ENCODE measurements at regions not wholly inside any gene's neighbourhood (a gene's known extent, or its start where the extent isn't known, plus 50 kb on each side); places are given as distances from the start of the nearest gene placed in this dataset.

DNA sequence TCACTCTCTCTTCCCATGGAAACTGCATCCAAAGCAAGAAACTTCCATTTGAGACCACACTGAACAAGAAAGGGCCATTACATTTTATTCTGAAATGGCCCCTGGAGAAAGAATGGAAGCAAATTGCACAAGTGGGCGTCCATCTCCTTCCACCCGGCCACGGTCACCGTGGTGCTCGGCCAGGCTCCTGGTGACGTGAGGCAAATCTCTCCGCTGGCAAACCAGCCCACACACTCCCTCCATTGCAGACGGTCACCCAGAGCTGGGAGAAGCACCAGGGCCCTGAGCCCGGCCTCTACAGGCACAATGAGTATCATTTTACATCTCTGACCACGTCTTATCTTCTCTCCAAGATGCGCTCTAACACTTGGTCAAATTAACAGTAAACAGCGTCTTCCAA is 126.1 kb upstream of the FAM20C start:
- no peak overlapping the region for H3K4me3 ChIP-seq (ENCODE audit: low read depth, low read length, poor library complexity, severe bottlenecking)
- CTCF ChIA-PET: no interaction called here
- no peaks in the 10 kb centered on the region for H3K4me1 ChIP-seq (ENCODE audit: insufficient read depth, low read length, poor library complexity, severe bottlenecking)
- intact Hi-C loops (cut with micrococcal nuclease; ENCODE audit: unreplicated experiment): no loop called here
- H3K27me3 ChIP-seq (replicated peaks; ENCODE audit: insufficient read depth, low read depth, low read length, poor library complexity): no peaks in the 10 kb centered on the region
- DNase-seq (ENCODE audit: low spot score): no peak
- POLR2A ChIA-PET (ENCODE audit: low non-redundant PET): no interaction called here
- no peaks in the 10 kb centered on the region for H3K9me3 ChIP-seq (ENCODE audit: low read depth, low read length, poor library complexity, severe bottlenecking)
- BruUV-seq (replicated peaks): no TSS peak
- no peaks in the 10 kb centered on the region for H3K36me3 ChIP-seq (ENCODE audit: insufficient read depth, low read length, poor library complexity, severe bottlenecking)
- no peak for TF ChIP-seq EZH2 (IDR thresholded peaks at IDR 0.05; ENCODE audit: borderline replicate concordance, low read depth, low read length, poor library complexity, severe bottlenecking)
- TF ChIP-seq, protein P1, sequence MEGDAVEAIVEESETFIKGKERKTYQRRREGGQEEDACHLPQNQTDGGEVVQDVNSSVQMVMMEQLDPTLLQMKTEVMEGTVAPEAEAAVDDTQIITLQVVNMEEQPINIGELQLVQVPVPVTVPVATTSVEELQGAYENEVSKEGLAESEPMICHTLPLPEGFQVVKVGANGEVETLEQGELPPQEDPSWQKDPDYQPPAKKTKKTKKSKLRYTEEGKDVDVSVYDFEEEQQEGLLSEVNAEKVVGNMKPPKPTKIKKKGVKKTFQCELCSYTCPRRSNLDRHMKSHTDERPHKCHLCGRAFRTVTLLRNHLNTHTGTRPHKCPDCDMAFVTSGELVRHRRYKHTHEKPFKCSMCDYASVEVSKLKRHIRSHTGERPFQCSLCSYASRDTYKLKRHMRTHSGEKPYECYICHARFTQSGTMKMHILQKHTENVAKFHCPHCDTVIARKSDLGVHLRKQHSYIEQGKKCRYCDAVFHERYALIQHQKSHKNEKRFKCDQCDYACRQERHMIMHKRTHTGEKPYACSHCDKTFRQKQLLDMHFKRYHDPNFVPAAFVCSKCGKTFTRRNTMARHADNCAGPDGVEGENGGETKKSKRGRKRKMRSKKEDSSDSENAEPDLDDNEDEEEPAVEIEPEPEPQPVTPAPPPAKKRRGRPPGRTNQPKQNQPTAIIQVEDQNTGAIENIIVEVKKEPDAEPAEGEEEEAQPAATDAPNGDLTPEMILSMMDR (conservative IDR thresholded peaks at IDR 0.05; ENCODE audit: low read depth, low read length): no peak
- no peak overlapping the region for H3K27ac ChIP-seq (ENCODE audit: low read depth, low read length, poor library complexity, severe bottlenecking)

DNA sequence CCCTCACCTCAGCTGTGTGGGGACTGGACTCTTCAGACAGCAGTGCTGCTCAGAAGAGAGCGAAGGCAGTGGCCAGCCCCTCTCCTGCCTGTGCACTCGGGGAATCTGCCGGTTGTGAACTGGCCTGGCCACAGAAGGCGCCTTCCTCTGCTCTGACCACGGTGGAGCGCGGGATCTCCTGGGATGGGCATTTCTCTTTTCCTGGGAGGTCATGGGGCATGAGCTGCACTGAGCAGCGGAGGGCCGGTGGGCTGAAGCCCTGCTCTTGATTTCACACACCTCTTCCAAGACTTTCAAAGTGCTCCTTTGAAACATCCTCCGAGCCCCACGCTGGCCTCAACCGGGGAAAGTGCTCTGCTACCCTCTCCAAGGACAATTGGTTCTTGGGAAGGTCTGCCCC is 125.6 kb upstream of the FAM20C start:
- no peak for TF ChIP-seq EZH2 (IDR thresholded peaks at IDR 0.05; ENCODE audit: borderline replicate concordance, low read depth, low read length, poor library complexity, severe bottlenecking)
- TF ChIP-seq, protein P1 (conservative IDR thresholded peaks at IDR 0.05; ENCODE audit: low read depth, low read length): no peak
- intact Hi-C loops (cut with micrococcal nuclease; ENCODE audit: unreplicated experiment): no loop called here
- DNase-seq (ENCODE audit: low spot score): no peak

DNA sequence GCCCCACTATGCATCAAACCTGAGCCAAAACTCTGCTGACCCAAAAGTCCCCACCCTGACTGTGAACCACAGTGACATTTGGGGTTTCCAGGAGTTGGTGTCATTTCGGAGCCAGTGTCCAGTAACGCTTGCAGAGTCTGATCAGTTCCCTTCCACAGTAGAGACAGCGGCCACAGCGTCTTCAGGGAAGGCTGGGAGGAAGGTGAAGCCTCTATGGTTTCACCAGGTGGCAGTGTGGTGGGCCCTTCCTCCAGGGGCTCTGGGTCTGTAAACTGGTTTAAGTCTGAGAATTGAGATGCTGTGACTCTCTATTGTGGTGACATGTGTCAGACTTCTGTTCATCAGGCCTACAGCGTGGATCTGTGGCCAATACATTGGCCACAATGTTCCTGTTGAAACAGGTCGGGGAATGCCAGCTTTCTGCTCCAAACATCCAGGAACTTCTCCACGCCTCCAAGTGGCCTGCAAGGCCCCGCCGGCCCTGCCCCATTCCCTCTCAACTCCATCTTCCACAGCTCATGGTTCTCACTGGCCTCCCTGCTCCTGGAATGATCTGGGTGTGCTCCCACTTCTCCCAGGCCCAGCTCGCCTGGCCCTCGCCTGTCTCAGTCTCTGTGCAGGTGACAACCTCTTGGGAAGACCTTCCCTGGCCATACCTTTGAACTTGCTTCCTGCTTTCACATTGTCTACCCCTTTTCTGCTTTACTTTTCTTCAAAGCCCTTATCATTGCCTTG is 124.5 kb upstream of the FAM20C start:
- ChIA-PET CTCF (no interaction called here), POLR2A (ENCODE audit: low non-redundant PET) (no interaction called here)
- TF ChIP-seq, protein P1 (conservative IDR thresholded peaks at IDR 0.05; ENCODE audit: low read depth, low read length): no peak
- TF ChIP-seq EZH2 (IDR thresholded peaks at IDR 0.05; ENCODE audit: borderline replicate concordance, low read depth, low read length, poor library complexity, severe bottlenecking): no peak
- H3K27me3 ChIP-seq (replicated peaks; ENCODE audit: insufficient read depth, low read depth, low read length, poor library complexity): no peaks in the 10 kb centered on the region
- H3K36me3 ChIP-seq (ENCODE audit: insufficient read depth, low read length, poor library complexity, severe bottlenecking): no peaks in the 10 kb centered on the region
- no peaks in the 10 kb centered on the region for H3K9me3 ChIP-seq (ENCODE audit: low read depth, low read length, poor library complexity, severe bottlenecking)
- intact Hi-C loops (cut with micrococcal nuclease; ENCODE audit: unreplicated experiment): no loop called here
- no peak for DNase-seq (ENCODE audit: low spot score)
- no peak overlapping the region for H3K27ac ChIP-seq (ENCODE audit: low read depth, low read length, poor library complexity, severe bottlenecking)
- no TSS peak for BruUV-seq (replicated peaks)
- H3K4me3 ChIP-seq (ENCODE audit: low read depth, low read length, poor library complexity, severe bottlenecking): no peak overlapping the region
- no peaks in the 10 kb centered on the region for H3K4me1 ChIP-seq (ENCODE audit: insufficient read depth, low read length, poor library complexity, severe bottlenecking)

More for the DNA sequence above, 125.6 kb upstream of the FAM20C start:
- no TSS peak for BruUV-seq (replicated peaks)
- Histone ChIP-seq H3K4me1 (ENCODE audit: insufficient read depth, low read length, poor library complexity, severe bottlenecking) (no peaks in the 10 kb centered on the region), H3K27me3 (replicated peaks; ENCODE audit: insufficient read depth, low read depth, low read length, poor library complexity) (no peaks in the 10 kb centered on the region), H3K9me3 (ENCODE audit: low read depth, low read length, poor library complexity, severe bottlenecking) (no peaks in the 10 kb centered on the region), H3K4me3 (ENCODE audit: low read depth, low read length, poor library complexity, severe bottlenecking) (no peak overlapping the region), H3K36me3 (ENCODE audit: insufficient read depth, low read length, poor library complexity, severe bottlenecking) (no peaks in the 10 kb centered on the region), H3K27ac (ENCODE audit: low read depth, low read length, poor library complexity, severe bottlenecking) (no peak overlapping the region)
- POLR2A ChIA-PET (ENCODE audit: low non-redundant PET): no interaction called here
- CTCF ChIA-PET: no interaction called here

Measured in A673 (cell line).